GM18861 (cell line): ENCODE measurements at regions not wholly inside any gene's neighbourhood (a gene's known extent, or its start where the extent isn't known, plus 50 kb on each side); places are given as distances from the start of the nearest gene placed in this dataset.

Experiments
- ATAC-seq: cut with Tn5 transposase; IDR thresholded peaks from one replicate; pipeline ENCODE4 v1.9.1; 2021; ENCODE audit not compliant: unreplicated experiment

- ATAC-seq, result no peak
Observed at GRCh38 chr7:84553711-84554110, 359.1 kb upstream of the SEMA3A start.

- ATAC-seq, result no peak
Observed at GRCh38 chr7:84549409-84549808, 354.8 kb upstream of the SEMA3A start.

- ATAC-seq, result no peak
Observed at GRCh38 chr7:84548366-84549365, 354.1 kb upstream of the SEMA3A start.

GRCh38 chr7:84547331-84547730, 352.7 kb upstream of the SEMA3A start:
- no peak for ATAC-seq

- ATAC-seq, result no peak
Observed at GRCh38 chr7:84546403-84546802, 351.8 kb upstream of the SEMA3A start.

- ATAC-seq, result no peak
Observed at GRCh38 chr7:84538268-84538667, 343.7 kb upstream of the SEMA3A start.

GRCh38 chr7:84536271-84536870, 341.8 kb upstream of the SEMA3A start:
- no peak for ATAC-seq

GRCh38 chr7:84535580-84536270, 341.1 kb upstream of the SEMA3A start:
- ATAC-seq, result no peak

- no peak for ATAC-seq
Observed at GRCh38 chr7:84533182-84533581, 338.6 kb upstream of the SEMA3A start.

- ATAC-seq, result no peak
Observed at GRCh38 chr7:84532196-84532595, 337.6 kb upstream of the SEMA3A start.

GRCh38 chr7:84529480-84530205, 335.1 kb upstream of the SEMA3A start:
- ATAC-seq, result no peak

GRCh38 chr7:84528756-84529479, 334.3 kb upstream of the SEMA3A start:
- no peak for ATAC-seq

GRCh38 chr7:84524714-84525694, 330.4 kb upstream of the SEMA3A start:
- no peak for ATAC-seq

- ATAC-seq, result no peak
Observed at GRCh38 chr7:84513061-84513460, 318.5 kb upstream of the SEMA3A start.

GRCh38 chr7:84512055-84512454, 317.5 kb upstream of the SEMA3A start:
- no peak for ATAC-seq

- ATAC-seq, result no peak
Observed at GRCh38 chr7:84510505-84510904, 315.9 kb upstream of the SEMA3A start.

- ATAC-seq, result no peak
Observed at GRCh38 chr7:84509522-84509921, 314.9 kb upstream of the SEMA3A start.

- no peak for ATAC-seq
Observed at GRCh38 chr7:84508606-84509005, 314.0 kb upstream of the SEMA3A start.

- no peak for ATAC-seq
Observed at GRCh38 chr7:84507529-84507928, 312.9 kb upstream of the SEMA3A start.
